GM12878 (cell line): ENCODE measurements at regions not wholly inside any gene's neighbourhood (a gene's known extent, or its start where the extent isn't known, plus 50 kb on each side); places are given as distances from the start of the nearest gene placed in this dataset.

Experiments used
- ATAC-seq: fragments of 200-7000 bp; cut with Tn5 transposase; 3 replicates; pipeline ENCODE4 v1.9.1; 2020; ENCODE audit warnings: mild to moderate bottlenecking, moderate library complexity
- BruUV-seq: library from RNA; stranded (reverse); fragments of 400-500 nt; replicated peaks from 2 replicates; lab custom pipeline; 2021; lab: Mats Ljungman, UMichigan
- CTCF ChIA-PET: fragments of 300-600 bp; sonication (Branson Sonifier 250); formaldehyde crosslinking; extraction: SDS; loops from one replicate; lab custom pipeline; 2021; ENCODE audit warnings: inconsistent platforms; lab: Yijun Ruan, JAX
- POLR2A ChIA-PET: fragments of 350-600 bp; formaldehyde crosslinking; extraction: SDS; loops from one replicate; lab custom pipeline; 2021; ENCODE audit warnings: inconsistent platforms; lab: Charles Lee
- RAD21 ChIA-PET: fragments of 300-600 bp; sonication (Branson Sonifier 250); formaldehyde crosslinking; loops from one replicate; lab custom pipeline; 2023; ENCODE audit warnings: antibody characterized with exemption; ENCODE audit not compliant: unreplicated experiment; lab: Charles Lee
- SMC1A ChIA-PET: fragments of 300-600 bp; sonication (Branson Sonifier 250); formaldehyde crosslinking; loops from one replicate; lab custom pipeline; 2023; ENCODE audit not compliant: unreplicated experiment, uncharacterized antibody; lab: Charles Lee
- DNase-seq: peaks from one replicate; pipeline ENCODE4 v3.0.0-alpha.2; 2011; ENCODE audit warnings: low read depth, low spot score
- FAIRE-seq: peaks from 3 replicates; lab custom pipeline; 2011; peaks lifted over from hg19 to GRCh38; lab: Jason Lieb, UNC
- H2AFZ ChIP-seq: 2 replicates; pipeline ENCODE4 v1.6.0; 2011; ENCODE audit warnings: low read depth, low read length, control low read depth; ENCODE audit not compliant: control insufficient read depth
- H3K27ac ChIP-seq: 2 replicates; pipeline ENCODE4 v1.5.1; 2011; ENCODE audit warnings: control low read depth; ENCODE audit not compliant: control insufficient read depth, insufficient read depth
- H3K27me3 ChIP-seq, 2 experiments: replicated peaks in 1 of 2; 2 replicates each; pipeline versions ENCODE4 v1.6.0 to v1.6.1; 2011; ENCODE audit warnings: low read length in 1 of 2; ENCODE audit not compliant: control insufficient read depth in 2 of 2, insufficient read depth in 2 of 2
- H3K36me3 ChIP-seq, 2 experiments: 2 replicates each; pipeline ENCODE4 v1.5.1; 2011; ENCODE audit warnings: low read length in 1 of 2; ENCODE audit not compliant: control insufficient read depth in 2 of 2, insufficient read depth in 2 of 2
- H3K4me1 ChIP-seq: 2 replicates; pipeline ENCODE4 v1.6.1; 2011; ENCODE audit warnings: mild to moderate bottlenecking, low read length, moderate library complexity, mixed read lengths; ENCODE audit not compliant: control insufficient read depth, insufficient read depth
- H3K4me2 ChIP-seq: 2 replicates; pipeline ENCODE4 v1.6.0; 2011; ENCODE audit warnings: control low read depth; ENCODE audit not compliant: control insufficient read depth, insufficient read depth
- H3K4me3 ChIP-seq: fragments of 200-600 bp; sonication (generic); 2 replicates; pipeline ENCODE4 v1.5.1; 2016
- H3K79me2 ChIP-seq: 2 replicates; pipeline ENCODE4 v1.6.0; 2011; ENCODE audit warnings: low read length; ENCODE audit not compliant: control insufficient read depth, insufficient read depth
- H3K9ac ChIP-seq: 2 replicates; pipeline ENCODE4 v1.8.0; 2011; ENCODE audit warnings: low read length, control low read depth, mixed read lengths; ENCODE audit not compliant: control insufficient read depth, insufficient read depth
- H3K9me3 ChIP-seq: replicated peaks from 3 replicates; pipeline ENCODE4 v1.5.1; 2011; ENCODE audit warnings: mild to moderate bottlenecking, low read length; ENCODE audit not compliant: control insufficient read depth, insufficient read depth
- H4K20me1 ChIP-seq: 2 replicates; pipeline ENCODE4 v1.6.0; 2011; ENCODE audit not compliant: control insufficient read depth, insufficient read depth
- BRCA1 ChIP-seq: IDR thresholded peaks from 2 replicates; pipeline ENCODE4 v1.6.1; 2011; ENCODE audit warnings: low read depth, low read length, improper control_type of control experiment
- CHD1 ChIP-seq: IDR thresholded peaks from 2 replicates; pipeline ENCODE4 v1.6.1; 2012; ENCODE audit warnings: low read depth, low read length, improper control_type of control experiment
- CREM ChIP-seq: IDR thresholded peaks from 2 replicates; pipeline ENCODE4 v1.6.1; 2014; ENCODE audit warnings: antibody characterized with exemption, low read depth
- EZH2 ChIP-seq: IDR thresholded peaks from 2 replicates; pipeline ENCODE4 v1.6.1; 2012; ENCODE audit warnings: low read depth, mild to moderate bottlenecking, control low read depth, inconsistent platforms, low read length, borderline replicate concordance; ENCODE audit not compliant: control insufficient read depth
- KDM1A ChIP-seq: fragments of 200-600 bp; sonication (generic); IDR thresholded peaks from 2 replicates; pipeline ENCODE4 v1.6.1; 2016; ENCODE audit warnings: borderline replicate concordance
- MEF2A ChIP-seq: IDR thresholded peaks from 2 replicates; pipeline ENCODE4 v1.6.1; 2011; ENCODE audit warnings: low read depth, mild to moderate bottlenecking, low read length, moderate library complexity; ENCODE audit not compliant: insufficient read depth
- MYB ChIP-seq: fragments of 150-350 bp; IDR thresholded peaks from 2 replicates; pipeline ENCODE4 v1.6.1; 2014; ENCODE audit warnings: mild to moderate bottlenecking, low read depth, low read length, borderline replicate concordance
- NFYA ChIP-seq: IDR thresholded peaks from 2 replicates; pipeline ENCODE4 v1.6.1; 2011; ENCODE audit warnings: low read depth, mild to moderate bottlenecking, low read length, improper control_type of control experiment, borderline replicate concordance
- NR2C1 ChIP-seq: fragments of 450-650 bp; IDR thresholded peaks from 2 replicates; pipeline ENCODE4 v1.6.1; 2017; ENCODE audit warnings: antibody characterized with exemption, mild to moderate bottlenecking, moderate library complexity
- POU2F2 ChIP-seq: IDR thresholded peaks from 3 replicates; pipeline ENCODE4 v1.6.1; 2011; ENCODE audit warnings: low read depth, mild to moderate bottlenecking, low read length, borderline replicate concordance
- SIX5 ChIP-seq: IDR thresholded peaks from 2 replicates; pipeline ENCODE4 v1.6.1; 2011; ENCODE audit warnings: mild to moderate bottlenecking, low read depth, low read length, moderate library complexity; ENCODE audit not compliant: severe bottlenecking
- TAF1 ChIP-seq: IDR thresholded peaks from 2 replicates; pipeline ENCODE4 v1.6.1; 2011; ENCODE audit warnings: mild to moderate bottlenecking, low read depth, low read length, borderline replicate concordance
- WGBS: methylation state at CpG from one replicate; pipeline ENCODE4 v1.1.6; 2016; ENCODE audit warnings: low lambda C conversion rate; ENCODE audit not compliant: insufficient replicate concordance, insufficient coverage; ENCODE audit errors: missing lambda C conversion rate; 5-methylcytosine and 5-hydroxymethylcytosine counted together
- in situ Hi-C: fragments of 300-500 bp; cut with MboI; formaldehyde crosslinking; loops from 9 replicates; pipeline ENCODE4 v1.14.3; 2018; ENCODE audit warnings: mixed read lengths
- intact Hi-C: fragments of 100-400 bp; cut with micrococcal nuclease; formaldehyde crosslinking; loops from one replicate; pipeline ENCODE4 v1.14.2; 2022; ENCODE audit not compliant: unreplicated experiment
- TF ChIP-seq, protein P1 (sequence below): IDR thresholded peaks from 2 replicates; pipeline ENCODE4 v1.6.1; 2011; ENCODE audit warnings: borderline replicate concordance, low read depth, mild to moderate bottlenecking, moderate library complexity, low read length; ENCODE audit not compliant: insufficient read depth, poor library complexity, severe bottlenecking
- TF ChIP-seq, protein P2 (sequence below): fragments of 450-650 bp; IDR thresholded peaks from 2 replicates; pipeline ENCODE4 v1.6.1; 2016; ENCODE audit warnings: mild to moderate bottlenecking, moderate library complexity, borderline replicate concordance
- TF ChIP-seq, protein P3 (sequence below): IDR thresholded peaks from 2 replicates; pipeline ENCODE4 v1.6.1; 2012; ENCODE audit warnings: improper control_type of control experiment, low read depth, low read length; ENCODE audit not compliant: insufficient replicate concordance

DNA sequence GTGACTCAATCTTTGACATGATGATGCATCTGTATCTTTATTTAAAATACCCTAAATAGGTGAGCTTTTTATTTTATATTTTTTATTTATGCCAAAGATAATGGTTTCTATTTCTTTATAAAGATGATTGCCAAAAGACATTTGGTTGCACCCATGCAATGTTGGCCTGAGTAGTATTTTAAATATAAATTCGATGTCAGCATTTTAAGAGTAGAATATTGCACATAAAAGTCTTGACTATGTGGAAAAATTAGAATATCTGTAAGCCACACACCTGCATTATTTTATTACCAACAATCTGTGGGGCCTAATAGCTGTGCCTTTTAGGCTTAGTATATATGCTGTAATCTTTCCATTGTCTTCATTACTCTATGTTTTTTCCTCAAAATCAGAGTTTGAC, 91.4 kb downstream of the CPXCR1 start:
- ChIA-PET CTCF (no interaction called here), POLR2A (no interaction called here), SMC1A (no interaction called here), RAD21 (no interaction called here)
- no TSS peak for BruUV-seq
- no peak for FAIRE-seq
- no peaks in the 10 kb centered on the region for H3K4me1 ChIP-seq
- no peak for DNase-seq
- H3K9ac ChIP-seq = no peak overlapping the region
- H4K20me1 ChIP-seq = no peaks in the 10 kb centered on the region
- in situ Hi-C loops (no loop called here), intact Hi-C loops (no loop called here)
- ATAC-seq = no peak
- H3K27ac ChIP-seq = no peak overlapping the region
- no peak overlapping the region for H3K4me2 ChIP-seq
- no peaks in the 10 kb centered on the region for H3K36me3 ChIP-seq
- no peaks in the 10 kb centered on the region for H3K9me3 ChIP-seq
- H3K79me2 ChIP-seq = no peaks in the 10 kb centered on the region
- WGBS = 0% methylated on average over 1 of the region's 1 CpG
- H2AFZ ChIP-seq = no peak overlapping the region
- H3K27me3 ChIP-seq = no peaks in the 10 kb centered on the region
- H3K4me3 ChIP-seq = no peak overlapping the region
- TF ChIP-seq MYB (no peak), NFYA (no peak), SIX5 (no peak), EZH2 (no peak), KDM1A (no peak), BRCA1 (no peak), POU2F2 (no peak), MEF2A (no peak), CHD1 (no peak), NR2C1 (no peak), CREM (no peak), TAF1 (no peak)
- TF ChIP-seq, protein P1, sequence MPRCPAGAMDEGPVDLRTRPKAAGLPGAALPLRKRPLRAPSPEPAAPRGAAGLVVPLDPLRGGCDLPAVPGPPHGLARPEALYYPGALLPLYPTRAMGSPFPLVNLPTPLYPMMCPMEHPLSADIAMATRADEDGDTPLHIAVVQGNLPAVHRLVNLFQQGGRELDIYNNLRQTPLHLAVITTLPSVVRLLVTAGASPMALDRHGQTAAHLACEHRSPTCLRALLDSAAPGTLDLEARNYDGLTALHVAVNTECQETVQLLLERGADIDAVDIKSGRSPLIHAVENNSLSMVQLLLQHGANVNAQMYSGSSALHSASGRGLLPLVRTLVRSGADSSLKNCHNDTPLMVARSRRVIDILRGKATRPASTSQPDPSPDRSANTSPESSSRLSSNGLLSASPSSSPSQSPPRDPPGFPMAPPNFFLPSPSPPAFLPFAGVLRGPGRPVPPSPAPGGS = no peak
- TF ChIP-seq, protein P2, sequence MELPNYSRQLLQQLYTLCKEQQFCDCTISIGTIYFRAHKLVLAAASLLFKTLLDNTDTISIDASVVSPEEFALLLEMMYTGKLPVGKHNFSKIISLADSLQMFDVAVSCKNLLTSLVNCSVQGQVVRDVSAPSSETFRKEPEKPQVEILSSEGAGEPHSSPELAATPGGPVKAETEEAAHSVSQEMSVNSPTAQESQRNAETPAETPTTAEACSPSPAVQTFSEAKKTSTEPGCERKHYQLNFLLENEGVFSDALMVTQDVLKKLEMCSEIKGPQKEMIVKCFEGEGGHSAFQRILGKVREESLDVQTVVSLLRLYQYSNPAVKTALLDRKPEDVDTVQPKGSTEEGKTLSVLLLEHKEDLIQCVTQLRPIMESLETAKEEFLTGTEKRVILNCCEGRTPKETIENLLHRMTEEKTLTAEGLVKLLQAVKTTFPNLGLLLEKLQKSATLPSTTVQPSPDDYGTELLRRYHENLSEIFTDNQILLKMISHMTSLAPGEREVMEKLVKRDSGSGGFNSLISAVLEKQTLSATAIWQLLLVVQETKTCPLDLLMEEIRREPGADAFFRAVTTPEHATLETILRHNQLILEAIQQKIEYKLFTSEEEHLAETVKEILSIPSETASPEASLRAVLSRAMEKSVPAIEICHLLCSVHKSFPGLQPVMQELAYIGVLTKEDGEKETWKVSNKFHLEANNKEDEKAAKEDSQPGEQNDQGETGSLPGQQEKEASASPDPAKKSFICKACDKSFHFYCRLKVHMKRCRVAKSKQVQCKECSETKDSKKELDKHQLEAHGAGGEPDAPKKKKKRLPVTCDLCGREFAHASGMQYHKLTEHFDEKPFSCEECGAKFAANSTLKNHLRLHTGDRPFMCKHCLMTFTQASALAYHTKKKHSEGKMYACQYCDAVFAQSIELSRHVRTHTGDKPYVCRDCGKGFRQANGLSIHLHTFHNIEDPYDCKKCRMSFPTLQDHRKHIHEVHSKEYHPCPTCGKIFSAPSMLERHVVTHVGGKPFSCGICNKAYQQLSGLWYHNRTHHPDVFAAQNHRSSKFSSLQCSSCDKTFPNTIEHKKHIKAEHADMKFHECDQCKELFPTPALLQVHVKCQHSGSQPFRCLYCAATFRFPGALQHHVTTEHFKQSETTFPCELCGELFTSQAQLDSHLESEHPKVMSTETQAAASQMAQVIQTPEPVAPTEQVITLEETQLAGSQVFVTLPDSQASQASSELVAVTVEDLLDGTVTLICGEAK = no peak
- TF ChIP-seq, protein P3, sequence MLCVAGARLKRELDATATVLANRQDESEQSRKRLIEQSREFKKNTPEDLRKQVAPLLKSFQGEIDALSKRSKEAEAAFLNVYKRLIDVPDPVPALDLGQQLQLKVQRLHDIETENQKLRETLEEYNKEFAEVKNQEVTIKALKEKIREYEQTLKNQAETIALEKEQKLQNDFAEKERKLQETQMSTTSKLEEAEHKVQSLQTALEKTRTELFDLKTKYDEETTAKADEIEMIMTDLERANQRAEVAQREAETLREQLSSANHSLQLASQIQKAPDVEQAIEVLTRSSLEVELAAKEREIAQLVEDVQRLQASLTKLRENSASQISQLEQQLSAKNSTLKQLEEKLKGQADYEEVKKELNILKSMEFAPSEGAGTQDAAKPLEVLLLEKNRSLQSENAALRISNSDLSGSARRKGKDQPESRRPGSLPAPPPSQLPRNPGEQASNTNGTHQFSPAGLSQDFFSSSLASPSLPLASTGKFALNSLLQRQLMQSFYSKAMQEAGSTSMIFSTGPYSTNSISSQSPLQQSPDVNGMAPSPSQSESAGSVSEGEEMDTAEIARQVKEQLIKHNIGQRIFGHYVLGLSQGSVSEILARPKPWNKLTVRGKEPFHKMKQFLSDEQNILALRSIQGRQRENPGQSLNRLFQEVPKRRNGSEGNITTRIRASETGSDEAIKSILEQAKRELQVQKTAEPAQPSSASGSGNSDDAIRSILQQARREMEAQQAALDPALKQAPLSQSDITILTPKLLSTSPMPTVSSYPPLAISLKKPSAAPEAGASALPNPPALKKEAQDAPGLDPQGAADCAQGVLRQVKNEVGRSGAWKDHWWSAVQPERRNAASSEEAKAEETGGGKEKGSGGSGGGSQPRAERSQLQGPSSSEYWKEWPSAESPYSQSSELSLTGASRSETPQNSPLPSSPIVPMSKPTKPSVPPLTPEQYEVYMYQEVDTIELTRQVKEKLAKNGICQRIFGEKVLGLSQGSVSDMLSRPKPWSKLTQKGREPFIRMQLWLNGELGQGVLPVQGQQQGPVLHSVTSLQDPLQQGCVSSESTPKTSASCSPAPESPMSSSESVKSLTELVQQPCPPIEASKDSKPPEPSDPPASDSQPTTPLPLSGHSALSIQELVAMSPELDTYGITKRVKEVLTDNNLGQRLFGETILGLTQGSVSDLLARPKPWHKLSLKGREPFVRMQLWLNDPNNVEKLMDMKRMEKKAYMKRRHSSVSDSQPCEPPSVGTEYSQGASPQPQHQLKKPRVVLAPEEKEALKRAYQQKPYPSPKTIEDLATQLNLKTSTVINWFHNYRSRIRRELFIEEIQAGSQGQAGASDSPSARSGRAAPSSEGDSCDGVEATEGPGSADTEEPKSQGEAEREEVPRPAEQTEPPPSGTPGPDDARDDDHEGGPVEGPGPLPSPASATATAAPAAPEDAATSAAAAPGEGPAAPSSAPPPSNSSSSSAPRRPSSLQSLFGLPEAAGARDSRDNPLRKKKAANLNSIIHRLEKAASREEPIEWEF = no peak
